GM12872 (cell line): ENCODE measurements at regions not wholly inside any gene's neighbourhood (a gene's known extent, or its start where the extent isn't known, plus 50 kb on each side); places are given as distances from the start of the nearest gene placed in this dataset.

Experiments used
- CTCF ChIP-seq: IDR thresholded peaks from 3 replicates; pipeline ENCODE4 v1.5.1; 2011; ENCODE audit warnings: low read depth, mild to moderate bottlenecking, low read length, moderate library complexity; ENCODE audit not compliant: insufficient read depth

GRCh38 chr2:138329591-138329990, 172.0 kb upstream of the SPOPL start:
- TF ChIP-seq CTCF = no peak

GRCh38 chr2:138333121-138333520, 168.4 kb upstream of the SPOPL start:
- TF ChIP-seq CTCF = no peak

GRCh38 chr2:138333677-138334076, 167.9 kb upstream of the SPOPL start:
- TF ChIP-seq CTCF = no peak

- no peak for TF ChIP-seq CTCF
These were observed 167.2 kb upstream of the SPOPL start for GRCh38 chr2:138334323-138334722.

GRCh38 chr2:138335036-138335435, 166.5 kb upstream of the SPOPL start:
- TF ChIP-seq CTCF = no peak

- no peak for TF ChIP-seq CTCF
These were observed 165.4 kb upstream of the SPOPL start for GRCh38 chr2:138336146-138336545.

- TF ChIP-seq CTCF = no peak
These were observed 146.3 kb upstream of the SPOPL start for GRCh38 chr2:138355244-138355643.

- no peak for TF ChIP-seq CTCF
These were observed 145.4 kb upstream of the SPOPL start for GRCh38 chr2:138356178-138356577.
